Large intestine (tissue), 3 donors: ENCODE measurements at regions not wholly inside any gene's neighbourhood (a gene's known extent, or its start where the extent isn't known, plus 50 kb on each side); places are given as distances from the start of the nearest gene placed in this dataset.
"Not testable (repeated sequence)": the region's sequence is repeated elsewhere in the genome, so short reads cannot be mapped to it uniquely, and the experiment has no call there.

ENCODE experiments used
- DNase-seq, 2 donors: peaks; one replicate each; pipeline versions ENCODE4 v3.0.0 to v3.0.0-alpha.2; 2013
- H3K27ac ChIP-seq: one replicate; pipeline ENCODE4 v1.5.1; 2013; ENCODE audit warnings: low read length
- H3K27me3 ChIP-seq: 2 replicates; pipeline ENCODE4 v1.6.1; 2013; ENCODE audit warnings: low read length; ENCODE audit not compliant: control insufficient read depth, insufficient read depth
- H3K36me3 ChIP-seq: 2 replicates; pipeline ENCODE4 v1.6.1; 2013; ENCODE audit warnings: low read length; ENCODE audit not compliant: control insufficient read depth, insufficient read depth
- H3K4me1 ChIP-seq: one replicate; pipeline ENCODE4 v1.6.1; 2013; ENCODE audit warnings: low read length; ENCODE audit not compliant: control insufficient read depth, insufficient read depth
- H3K4me3 ChIP-seq: one replicate; pipeline ENCODE4 v1.5.1; 2013; ENCODE audit warnings: low read length
- H3K9me3 ChIP-seq: one replicate; pipeline ENCODE4 v1.6.1; 2013; ENCODE audit warnings: mild to moderate bottlenecking, low read depth, low read length, moderate library complexity; ENCODE audit not compliant: control insufficient read depth
- WGBS: methylation state at CpG from one replicate; pipeline ENCODE4 v1.1.5; 2013; ENCODE audit warnings: low lambda C conversion rate; ENCODE audit not compliant: insufficient coverage; 5-methylcytosine and 5-hydroxymethylcytosine counted together

- not testable (repeated sequence) for H3K36me3 ChIP-seq, H3K27ac ChIP-seq, DNase-seq, H3K9me3 ChIP-seq, H3K4me1 ChIP-seq, H3K27me3 ChIP-seq, H3K4me3 ChIP-seq
- no CpG with 5 or more reads among the region's 14 CpGs for WGBS
Measured at GRCh38 chr22:48997605-48998004, 830.1 kb downstream of the BRD1 start.

- DNase-seq: no peak
- no peak overlapping the region for H3K27ac ChIP-seq
- no peaks in the 10 kb centered on the region for H3K27me3 ChIP-seq
- 56% methylated on average over 2 of the region's 5 CpGs for WGBS
- no peaks in the 10 kb centered on the region for H3K4me1 ChIP-seq
- H3K36me3 ChIP-seq: no peaks in the 10 kb centered on the region
- no peak overlapping the region for H3K4me3 ChIP-seq
- H3K9me3 ChIP-seq: no peaks in the 10 kb centered on the region
Measured at GRCh38 chr22:48993655-48994054, 834.0 kb downstream of the BRD1 start.

- peaks cover 4% of the 10 kb centered on the region for H3K9me3 ChIP-seq
- H3K27me3 ChIP-seq: no peaks in the 10 kb centered on the region
- H3K27ac ChIP-seq: no peak overlapping the region
- H3K36me3 ChIP-seq: no peaks in the 10 kb centered on the region
- H3K4me1 ChIP-seq: no peaks in the 10 kb centered on the region
- WGBS: 79% methylated on average over 3 of the region's 14 CpGs
- no peak overlapping the region for H3K4me3 ChIP-seq
- no peak for DNase-seq
Measured at GRCh38 chr22:48984639-48985038, 843.0 kb downstream of the BRD1 start.

GRCh38 chr22:48982321-48982905 lies 845.3 kb downstream of the BRD1 start:
- no peak for DNase-seq
- no peak overlapping the region for H3K4me3 ChIP-seq
- H3K9me3 ChIP-seq: peaks cover 4% of the 10 kb centered on the region
- H3K36me3 ChIP-seq: no peaks in the 10 kb centered on the region
- H3K4me1 ChIP-seq: no peaks in the 10 kb centered on the region
- no peaks in the 10 kb centered on the region for H3K27me3 ChIP-seq
- WGBS: no CpG with 5 or more reads among the region's 10 CpGs
- H3K27ac ChIP-seq: no peak overlapping the region

GRCh38 chr22:48981371-48982061 lies 846.2 kb downstream of the BRD1 start:
- Histone ChIP-seq H3K4me3 (no peak overlapping the region), H3K27ac (no peak overlapping the region), H3K27me3 (no peaks in the 10 kb centered on the region), H3K4me1 (no peaks in the 10 kb centered on the region), H3K9me3 (peaks cover 4% of the 10 kb centered on the region), H3K36me3 (no peaks in the 10 kb centered on the region)
- no peak for DNase-seq
- 39% methylated on average over 2 of the region's 20 CpGs for WGBS

GRCh38 chr22:48980918-48981317 lies 846.8 kb downstream of the BRD1 start:
- H3K36me3 ChIP-seq: no peaks in the 10 kb centered on the region
- H3K4me3 ChIP-seq: no peak overlapping the region
- H3K27ac ChIP-seq: no peak overlapping the region
- peaks cover 4% of the 10 kb centered on the region for H3K9me3 ChIP-seq
- whole genome bisulfite sequencing: no CpG with 5 or more reads among the region's 10 CpGs
- no peaks in the 10 kb centered on the region for H3K27me3 ChIP-seq
- no peak for DNase-seq
- no peaks in the 10 kb centered on the region for H3K4me1 ChIP-seq

- Histone ChIP-seq H3K9me3 (peaks cover 4% of the 10 kb centered on the region), H3K36me3 (no peaks in the 10 kb centered on the region), H3K27me3 (no peaks in the 10 kb centered on the region), H3K4me3 (no peak overlapping the region), H3K4me1 (no peaks in the 10 kb centered on the region), H3K27ac (no peak overlapping the region)
- WGBS: 88% methylated on average over 6 of the region's 14 CpGs
- no peak for DNase-seq
Measured at GRCh38 chr22:48980409-48980808, 847.3 kb downstream of the BRD1 start.

GRCh38 chr22:48979482-48979881 lies 848.2 kb downstream of the BRD1 start:
- Histone ChIP-seq H3K27ac (no peak overlapping the region), H3K9me3 (no peaks in the 10 kb centered on the region), H3K27me3 (no peaks in the 10 kb centered on the region), H3K4me1 (no peaks in the 10 kb centered on the region), H3K36me3 (no peaks in the 10 kb centered on the region), H3K4me3 (no peak overlapping the region)
- DNase-seq: no peak
- no CpG with 5 or more reads among the region's 4 CpGs for WGBS

GRCh38 chr22:48976556-48977535 lies 850.8 kb downstream of the BRD1 start:
- Histone ChIP-seq H3K27ac (no peak overlapping the region), H3K9me3 (no peaks in the 10 kb centered on the region), H3K4me1 (no peaks in the 10 kb centered on the region), H3K36me3 (no peaks in the 10 kb centered on the region), H3K27me3 (no peaks in the 10 kb centered on the region), H3K4me3 (no peak overlapping the region)
- DNase-seq: no peak
- no CpG with 5 or more reads among the region's 20 CpGs for WGBS

- H3K36me3 ChIP-seq: no peaks in the 10 kb centered on the region
- DNase-seq: no peak
- no peaks in the 10 kb centered on the region for H3K9me3 ChIP-seq
- 80% methylated on average over 1 of the region's 3 CpGs for WGBS
- no peak overlapping the region for H3K27ac ChIP-seq
- H3K4me1 ChIP-seq: no peaks in the 10 kb centered on the region
- H3K4me3 ChIP-seq: no peak overlapping the region
- no peaks in the 10 kb centered on the region for H3K27me3 ChIP-seq
Measured at GRCh38 chr22:48975886-48976285, 851.8 kb downstream of the BRD1 start.
